ENCODE measurements at regions not wholly inside any gene's neighbourhood (a gene's known extent, or its start where the extent isn't known, plus 50 kb on each side); places are given as distances from the start of the nearest gene placed in this dataset.

GRCh38 chr5:38622723-38623129, 66.3 kb upstream of the LIFR start:
- TF ChIP-seq, protein P1, sequence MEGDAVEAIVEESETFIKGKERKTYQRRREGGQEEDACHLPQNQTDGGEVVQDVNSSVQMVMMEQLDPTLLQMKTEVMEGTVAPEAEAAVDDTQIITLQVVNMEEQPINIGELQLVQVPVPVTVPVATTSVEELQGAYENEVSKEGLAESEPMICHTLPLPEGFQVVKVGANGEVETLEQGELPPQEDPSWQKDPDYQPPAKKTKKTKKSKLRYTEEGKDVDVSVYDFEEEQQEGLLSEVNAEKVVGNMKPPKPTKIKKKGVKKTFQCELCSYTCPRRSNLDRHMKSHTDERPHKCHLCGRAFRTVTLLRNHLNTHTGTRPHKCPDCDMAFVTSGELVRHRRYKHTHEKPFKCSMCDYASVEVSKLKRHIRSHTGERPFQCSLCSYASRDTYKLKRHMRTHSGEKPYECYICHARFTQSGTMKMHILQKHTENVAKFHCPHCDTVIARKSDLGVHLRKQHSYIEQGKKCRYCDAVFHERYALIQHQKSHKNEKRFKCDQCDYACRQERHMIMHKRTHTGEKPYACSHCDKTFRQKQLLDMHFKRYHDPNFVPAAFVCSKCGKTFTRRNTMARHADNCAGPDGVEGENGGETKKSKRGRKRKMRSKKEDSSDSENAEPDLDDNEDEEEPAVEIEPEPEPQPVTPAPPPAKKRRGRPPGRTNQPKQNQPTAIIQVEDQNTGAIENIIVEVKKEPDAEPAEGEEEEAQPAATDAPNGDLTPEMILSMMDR (conservative IDR thresholded peaks at IDR 0.05): no peak
- TF ChIP-seq ZFX (IDR thresholded peaks at IDR 0.05): no peak
